Right ventricle myocardium superior (tissue), 1 donor: ENCODE measurements at regions not wholly inside any gene's neighbourhood (a gene's known extent, or its start where the extent isn't known, plus 50 kb on each side); places are given as distances from the start of the nearest gene placed in this dataset.

Source experiments
- ATAC-seq: fragments of 200-7000 bp; cut with Tn5 transposase; one replicate; pipeline ENCODE4 v1.9.1; 2020; ENCODE audit warnings: mild to moderate bottlenecking; ENCODE audit not compliant: poor library complexity
- DNase-seq: peaks from one replicate; pipeline ENCODE4 v3.0.0-alpha.2; 2020
- intact Hi-C: fragments of 100-400 bp; cut with DNase I; formaldehyde crosslinking; loops from one replicate; pipeline ENCODE4 v1.11.2; 2022
- donor health status: DM: no; HTN: yes; CAD: no; lungs with severe emphysema.

DNA sequence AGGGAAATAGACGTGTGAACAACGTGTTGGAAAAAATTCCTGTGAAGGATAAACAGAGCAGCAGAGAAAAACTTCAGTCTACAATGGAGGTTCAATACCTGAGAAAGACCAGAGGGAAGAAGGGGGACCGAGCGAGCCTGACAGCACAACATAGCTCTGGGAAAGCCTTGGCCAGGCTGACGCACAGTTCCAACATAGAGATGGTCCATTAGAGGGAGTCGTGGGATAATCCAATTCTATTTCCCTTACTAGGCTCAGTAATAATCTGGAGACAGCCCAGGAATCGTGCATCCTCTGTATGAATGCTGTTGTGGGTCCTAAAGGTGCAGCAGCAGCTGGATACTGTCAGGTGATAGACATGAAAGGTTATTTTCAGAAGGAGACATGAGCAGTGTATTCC is 370.8 kb upstream of the BTBD3 start:
- intact Hi-C loops, result loop anchor here (5.0 to 10.0 kb wide), 3 partner anchors 992 to 1930 kb away; no protein-coding TSS in a partner anchor
- ATAC-seq (no peak), DNase-seq (no peak)

- intact Hi-C loops, result loop anchor here (5.0 to 10.0 kb wide), 3 partner anchors 995 to 1932 kb away; no protein-coding TSS in a partner anchor
- ATAC-seq (no peak), DNase-seq (no peak)
These were observed 368.3 kb upstream of the BTBD3 start for GRCh38 chr20:11549172-11550103.

- ATAC-seq (no peak), DNase-seq (no peak)
- intact Hi-C loops, result no loop called here
These were observed 366.9 kb upstream of the BTBD3 start for GRCh38 chr20:11550657-11551338.

DNA sequence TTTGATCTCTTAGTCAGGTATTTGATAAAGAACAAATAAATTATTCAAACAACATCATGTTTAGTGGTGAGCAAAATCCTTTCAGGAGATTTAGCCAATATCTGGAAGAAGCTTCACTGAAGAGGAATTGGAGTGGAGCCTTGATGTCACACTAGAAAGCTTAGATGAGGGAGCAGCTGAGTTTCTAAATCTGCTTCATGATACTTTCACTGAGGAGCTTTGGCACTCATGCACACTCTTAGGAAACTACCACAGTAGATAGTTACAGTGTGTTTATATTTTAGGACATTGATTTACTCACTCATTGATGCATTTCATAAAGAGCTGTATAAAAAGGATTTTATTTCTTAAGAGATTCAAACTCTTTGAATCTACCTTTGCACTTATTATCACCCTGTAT is 366.2 kb upstream of the BTBD3 start:
- ATAC-seq (no peak), DNase-seq (no peak)
- intact Hi-C loops, result no loop called here

GRCh38 chr20:11553603-11554002 is 364.1 kb upstream of the BTBD3 start:
- intact Hi-C loops, result no loop called here
- no peak for ATAC-seq

DNA sequence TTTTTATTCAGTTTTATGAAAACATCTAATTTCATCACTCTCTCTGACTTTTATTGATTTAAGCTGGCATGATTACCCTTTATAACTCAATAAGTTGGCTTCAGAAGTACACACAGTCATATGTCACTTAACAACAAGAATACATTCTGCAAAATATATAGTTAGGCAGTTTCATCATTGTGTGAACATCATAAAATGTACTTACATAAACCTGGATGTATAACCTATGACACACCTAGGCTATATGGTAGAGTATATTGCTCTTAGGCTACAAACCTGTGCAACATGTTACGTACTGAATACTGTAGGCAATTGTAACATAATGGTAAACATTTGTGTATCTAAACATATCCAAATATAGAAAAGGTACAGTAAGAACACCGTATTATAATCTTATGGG is 362.2 kb upstream of the BTBD3 start:
- intact Hi-C loops, result no loop called here
- no peak for ATAC-seq
- DNase-seq, result no peak

More at GRCh38 chr20:11553603-11554002, 364.1 kb upstream of the BTBD3 start:
- DNase-seq, result no peak

DNA sequence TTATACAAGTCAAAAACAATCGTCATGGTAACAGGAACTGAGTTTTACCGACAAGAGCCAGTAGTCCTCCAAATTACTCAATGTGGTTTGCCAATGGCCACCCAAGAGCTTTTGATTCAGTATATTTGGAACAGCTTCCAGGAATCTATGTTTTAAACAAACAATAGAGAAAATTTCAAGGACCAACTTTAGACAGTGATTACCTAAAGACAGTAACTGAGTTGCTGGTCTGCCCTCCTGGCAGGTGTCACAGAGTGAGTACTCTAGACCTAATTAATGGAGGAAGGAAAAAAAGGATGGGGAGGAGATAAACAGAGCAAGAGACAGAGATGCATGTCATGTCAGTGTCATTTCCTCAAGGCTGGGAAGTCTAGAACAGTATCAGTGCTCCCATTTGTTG is 361.3 kb upstream of the BTBD3 start:
- intact Hi-C loops, result no loop called here
- ATAC-seq (no peak), DNase-seq (no peak)

DNA sequence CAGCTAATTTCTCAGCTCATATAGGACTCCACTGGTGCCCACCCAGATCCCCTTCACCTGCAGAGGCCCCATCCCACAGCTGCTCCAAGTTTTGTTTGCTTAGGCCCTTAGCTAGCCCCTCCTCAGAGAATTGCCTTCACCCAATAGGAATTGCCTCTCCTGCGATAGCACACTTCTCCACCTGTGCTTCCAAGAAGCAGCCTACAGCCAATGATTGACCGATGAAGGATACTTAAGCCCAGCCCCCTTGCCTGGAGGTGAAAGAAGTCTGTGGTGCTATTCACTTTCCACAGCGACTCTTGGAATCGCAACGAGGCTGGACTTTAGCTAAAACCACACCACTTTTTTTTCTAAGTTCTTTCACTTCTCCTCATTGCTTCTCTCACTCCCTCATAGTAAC is 353.2 kb upstream of the BTBD3 start:
- no peak for ATAC-seq
- intact Hi-C loops, result no loop called here
- DNase-seq, result no peak

- DNase-seq, result no peak
- intact Hi-C loops, result no loop called here
These were observed 348.5 kb upstream of the BTBD3 start for GRCh38 chr20:11569163-11569562.

DNA sequence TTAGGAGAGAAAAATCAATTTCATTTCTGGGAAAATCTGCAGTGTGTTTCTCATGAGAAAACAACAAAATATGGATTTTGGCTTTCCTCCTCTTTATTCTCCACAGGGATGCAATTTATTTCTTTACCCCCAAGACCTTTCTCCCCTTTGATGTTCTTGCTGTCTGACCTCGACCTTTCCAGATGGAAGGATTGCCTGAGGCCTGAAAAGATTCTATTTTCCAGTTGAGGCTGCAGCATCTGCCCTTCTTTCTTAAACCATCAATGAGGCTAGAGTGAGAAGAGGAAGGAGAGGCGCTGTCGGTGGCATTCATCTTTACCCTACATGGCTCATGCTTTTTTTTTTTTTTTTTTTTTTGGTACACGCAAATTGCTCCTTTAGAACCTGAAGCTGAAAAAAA is 344.2 kb upstream of the BTBD3 start:
- no peak for DNase-seq
- ATAC-seq, result no peak
- intact Hi-C loops, result no loop called here

More at GRCh38 chr20:11569163-11569562, 348.5 kb upstream of the BTBD3 start:
- ATAC-seq, result no peak

GRCh38 chr20:11581271-11581670 is 336.4 kb upstream of the BTBD3 start:
- intact Hi-C loops, result no loop called here
- no peak for DNase-seq
- no peak for ATAC-seq

DNA sequence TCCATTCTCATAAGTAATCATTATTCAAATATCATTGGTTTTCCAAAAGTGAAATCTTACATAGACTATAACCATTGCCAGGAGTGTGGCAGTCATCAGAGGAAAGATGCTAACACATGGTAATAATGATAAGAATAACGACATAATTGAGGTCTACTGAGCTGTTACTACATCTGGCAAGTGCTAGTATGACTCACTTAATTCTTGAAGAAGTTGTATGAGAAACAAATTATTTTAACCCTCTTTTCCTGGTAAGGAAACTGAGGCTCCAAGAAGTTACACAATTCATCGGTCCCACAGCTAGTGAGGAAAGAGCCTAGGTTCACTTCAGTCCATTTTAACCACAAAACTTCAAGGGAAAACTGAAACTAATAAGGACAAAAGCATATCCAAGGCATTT is 335.6 kb upstream of the BTBD3 start:
- intact Hi-C loops, result no loop called here
- DNase-seq (no peak), ATAC-seq (no peak)

- no peak for DNase-seq
- ATAC-seq, result no peak
- intact Hi-C loops, result no loop called here
These were observed 331.8 kb upstream of the BTBD3 start for GRCh38 chr20:11585752-11586352.

DNA sequence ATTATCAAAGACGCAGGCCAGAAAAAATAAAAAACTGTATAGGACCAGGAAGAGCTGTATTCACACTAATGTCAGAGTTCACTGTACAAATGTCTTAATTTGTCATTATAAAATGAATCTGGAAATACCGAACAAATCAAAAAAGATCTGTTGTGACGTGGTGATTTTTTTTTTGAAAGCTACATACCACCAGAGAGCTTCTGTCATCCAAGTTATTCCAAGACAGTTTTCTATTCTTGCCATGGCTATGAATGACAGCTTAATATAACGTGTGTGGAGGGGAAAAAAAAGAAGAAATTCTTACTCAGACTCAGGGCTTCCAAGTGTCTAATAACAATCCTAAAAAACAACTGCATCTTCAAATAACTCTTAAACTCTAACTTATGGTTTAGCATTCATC is 328.8 kb upstream of the BTBD3 start:
- DNase-seq, result no peak
- intact Hi-C loops, result no loop called here
- no peak for ATAC-seq

- DNase-seq, result no peak
- intact Hi-C loops, result no loop called here
- ATAC-seq, result no peak
These were observed 325.7 kb upstream of the BTBD3 start for GRCh38 chr20:11591965-11592364.

GRCh38 chr20:11604339-11604738 is 313.4 kb upstream of the BTBD3 start:
- intact Hi-C loops, result no loop called here
- no peak for ATAC-seq

GRCh38 chr20:11607047-11607446 is 310.6 kb upstream of the BTBD3 start:
- DNase-seq (no peak), ATAC-seq (no peak)
- intact Hi-C loops, result no loop called here

More at GRCh38 chr20:11604339-11604738, 313.4 kb upstream of the BTBD3 start:
- no peak for DNase-seq

GRCh38 chr20:11608736-11609135 is 309.0 kb upstream of the BTBD3 start:
- ATAC-seq (no peak), DNase-seq (no peak)

DNA sequence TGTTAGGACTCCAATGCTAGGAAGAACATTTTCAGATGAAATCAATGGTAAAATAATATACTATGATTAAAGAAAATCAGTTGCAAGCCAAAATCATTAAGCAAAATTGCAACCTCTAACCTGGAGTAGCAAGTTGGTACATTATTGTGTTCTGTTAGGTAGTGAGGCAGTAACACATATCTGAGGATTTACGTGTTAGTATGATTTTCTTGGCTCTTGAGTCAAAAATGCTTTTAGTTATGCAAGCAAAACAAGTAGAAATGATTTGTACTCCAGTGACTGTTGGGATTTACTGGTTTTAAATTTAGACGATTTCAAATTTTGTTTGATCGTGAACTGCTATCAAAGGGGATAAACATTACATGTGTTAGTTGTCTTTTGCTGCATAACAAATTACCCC is 293.0 kb upstream of the BTBD3 start:
- ATAC-seq (no peak), DNase-seq (no peak)
- intact Hi-C loops, result no loop called here

More at GRCh38 chr20:11608736-11609135, 309.0 kb upstream of the BTBD3 start:
- intact Hi-C loops, result no loop called here
